ENCODE measurements at regions not wholly inside any gene's neighbourhood (a gene's known extent, or its start where the extent isn't known, plus 50 kb on each side); places are given as distances from the start of the nearest gene placed in this dataset.
"Not testable (repeated sequence)": the region's sequence is repeated elsewhere in the genome, so short reads cannot be mapped to it uniquely, and the experiment has no call there.

DNA sequence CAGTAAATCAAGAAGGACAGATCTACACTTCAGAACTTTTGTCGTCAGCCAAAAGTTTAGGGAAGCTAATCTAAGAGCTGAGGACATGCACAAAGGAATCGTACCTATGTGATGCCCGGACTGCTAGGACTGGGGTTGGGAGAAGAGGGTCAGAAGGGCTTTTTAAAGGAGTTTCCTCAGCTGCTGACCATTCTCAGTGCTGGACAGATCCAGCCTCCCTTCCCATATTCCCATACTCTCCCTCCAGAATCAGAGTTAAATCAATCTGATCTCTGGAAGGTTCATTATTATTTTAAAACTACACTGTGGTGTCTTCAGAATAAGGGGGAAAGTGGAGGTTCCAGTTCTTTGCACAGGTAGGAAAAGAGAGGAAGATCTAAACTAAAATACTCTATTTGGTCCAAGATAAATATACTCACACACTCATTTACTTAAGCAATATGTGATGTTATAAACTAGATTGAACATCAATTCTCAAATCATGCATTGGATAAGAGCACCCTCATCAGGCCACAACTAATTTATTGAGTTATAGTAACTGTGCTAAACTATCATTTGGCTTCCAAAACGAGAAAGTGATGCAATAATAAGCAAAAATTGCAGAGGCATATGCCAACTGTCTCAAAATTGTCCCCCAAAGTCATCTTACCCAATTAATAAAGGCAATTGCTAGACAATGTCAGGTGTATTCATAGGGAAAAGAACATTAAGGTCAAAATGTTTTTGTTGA lies 124.7 kb downstream of the HNRNPD start:
- H3K27me3 ChIP-seq (ENCODE audit: control insufficient read depth, insufficient read depth, low read length): no peaks in the 10 kb centered on the region
- H3K36me3 ChIP-seq (ENCODE audit: control insufficient read depth, insufficient read depth, low read length): no peaks in the 10 kb centered on the region
- no CpG with 5 or more reads among the region's 4 CpGs for WGBS (ENCODE audit: insufficient coverage)
- no peak overlapping the region for H3K4me3 ChIP-seq (ENCODE audit: low read length)
- no peaks in the 10 kb centered on the region for H3K9me3 ChIP-seq (replicated peaks; ENCODE audit: control insufficient read depth, low read depth, low read length)
- DNase-seq: no peak
- H3K4me1 ChIP-seq (ENCODE audit: control insufficient read depth, insufficient read depth, low read length): no peaks in the 10 kb centered on the region
- no peak overlapping the region for H3K27ac ChIP-seq (ENCODE audit: low read length)

DNA sequence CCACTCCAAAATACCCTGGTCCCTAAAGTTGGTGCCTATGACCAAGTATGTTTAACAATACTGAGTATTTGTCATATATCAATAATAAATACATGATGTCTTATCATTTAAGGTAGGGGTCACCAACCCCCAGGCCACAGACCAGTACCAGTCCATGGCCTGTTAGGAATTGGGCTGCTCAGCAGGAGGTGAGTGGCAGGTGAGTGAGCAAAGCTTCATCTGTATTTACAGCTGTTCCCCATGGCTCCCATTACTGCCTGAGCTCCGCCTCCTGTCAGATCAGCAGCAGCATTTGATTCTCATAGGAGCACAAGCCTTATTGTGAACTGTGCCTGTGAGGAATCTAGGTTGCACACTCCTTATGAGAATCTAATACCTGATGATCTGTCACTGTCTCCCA lies 126.2 kb downstream of the HNRNPD start:
- no peak overlapping the region for H3K27ac ChIP-seq (ENCODE audit: low read length)
- no CpG with 5 or more reads among the region's 1 CpG for WGBS (ENCODE audit: insufficient coverage)
- H3K27me3 ChIP-seq (ENCODE audit: control insufficient read depth, insufficient read depth, low read length): no peaks in the 10 kb centered on the region
- H3K36me3 ChIP-seq (ENCODE audit: control insufficient read depth, insufficient read depth, low read length): no peaks in the 10 kb centered on the region
- H3K4me3 ChIP-seq (ENCODE audit: low read length): no peak overlapping the region
- no peaks in the 10 kb centered on the region for H3K4me1 ChIP-seq (ENCODE audit: control insufficient read depth, insufficient read depth, low read length)
- DNase-seq: no peak
- no peaks in the 10 kb centered on the region for H3K9me3 ChIP-seq (replicated peaks; ENCODE audit: control insufficient read depth, low read depth, low read length)

DNA sequence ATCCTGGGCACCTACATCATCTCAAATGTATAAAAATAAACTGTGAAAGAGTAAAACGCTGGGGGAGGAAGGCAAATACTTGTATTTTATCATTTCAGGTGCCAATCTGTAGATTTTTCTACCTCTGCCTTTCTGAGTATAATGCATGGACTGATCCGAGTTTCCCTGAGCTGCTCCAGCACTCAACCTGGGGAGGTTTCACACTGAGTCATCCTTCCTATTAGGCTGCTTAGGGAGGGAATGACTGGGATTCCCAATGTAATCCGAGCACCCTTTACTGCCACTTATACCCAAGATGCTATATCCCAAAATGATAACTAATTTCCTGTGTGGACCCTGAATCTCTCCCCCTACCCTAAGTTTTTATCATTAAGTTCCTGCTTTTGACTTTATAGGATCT lies 126.6 kb downstream of the HNRNPD start:
- H3K9me3 ChIP-seq (replicated peaks; ENCODE audit: control insufficient read depth, low read depth, low read length): no peaks in the 10 kb centered on the region

DNA sequence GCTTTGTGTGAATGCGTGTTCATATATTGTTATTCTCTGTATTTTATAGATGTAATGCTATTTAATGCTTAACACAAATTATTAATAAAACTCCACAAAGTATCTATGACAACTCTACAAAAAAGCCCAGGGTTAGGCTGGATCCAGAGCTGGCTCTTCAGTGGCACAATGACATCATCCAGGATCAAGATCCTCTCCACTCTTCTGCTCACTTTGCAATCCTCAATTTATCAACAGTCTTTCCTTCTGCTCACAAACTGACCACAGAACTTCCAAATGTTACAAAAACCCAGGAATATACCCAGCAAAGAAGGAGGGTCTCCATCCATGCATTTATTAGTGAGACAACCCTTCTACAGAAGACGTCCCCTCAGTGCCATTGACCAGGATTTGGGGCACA lies 132.3 kb downstream of the HNRNPD start:
- Histone ChIP-seq H3K36me3 (ENCODE audit: control insufficient read depth, insufficient read depth, low read length) (no peaks in the 10 kb centered on the region), H3K4me1 (ENCODE audit: control insufficient read depth, insufficient read depth, low read length) (no peaks in the 10 kb centered on the region), H3K9me3 (replicated peaks; ENCODE audit: control insufficient read depth, low read depth, low read length) (no peaks in the 10 kb centered on the region), H3K27me3 (ENCODE audit: control insufficient read depth, insufficient read depth, low read length) (peaks cover 2% of the 10 kb centered on the region), H3K27ac (ENCODE audit: low read length) (no peak overlapping the region), H3K4me3 (ENCODE audit: low read length) (no peak overlapping the region)
- WGBS (ENCODE audit: insufficient coverage): 57% methylated on average over 1 of the region's 2 CpGs
- no peak for DNase-seq

More for the DNA sequence above, 126.6 kb downstream of the HNRNPD start:
- H3K4me1 ChIP-seq (ENCODE audit: control insufficient read depth, insufficient read depth, low read length): no peaks in the 10 kb centered on the region
- no peak for DNase-seq
- H3K27ac ChIP-seq (ENCODE audit: low read length): no peak overlapping the region
- no peaks in the 10 kb centered on the region for H3K27me3 ChIP-seq (ENCODE audit: control insufficient read depth, insufficient read depth, low read length)
- no CpG with 5 or more reads among the region's 3 CpGs for WGBS (ENCODE audit: insufficient coverage)
- no peaks in the 10 kb centered on the region for H3K36me3 ChIP-seq (ENCODE audit: control insufficient read depth, insufficient read depth, low read length)
- H3K4me3 ChIP-seq (ENCODE audit: low read length): no peak overlapping the region

DNA sequence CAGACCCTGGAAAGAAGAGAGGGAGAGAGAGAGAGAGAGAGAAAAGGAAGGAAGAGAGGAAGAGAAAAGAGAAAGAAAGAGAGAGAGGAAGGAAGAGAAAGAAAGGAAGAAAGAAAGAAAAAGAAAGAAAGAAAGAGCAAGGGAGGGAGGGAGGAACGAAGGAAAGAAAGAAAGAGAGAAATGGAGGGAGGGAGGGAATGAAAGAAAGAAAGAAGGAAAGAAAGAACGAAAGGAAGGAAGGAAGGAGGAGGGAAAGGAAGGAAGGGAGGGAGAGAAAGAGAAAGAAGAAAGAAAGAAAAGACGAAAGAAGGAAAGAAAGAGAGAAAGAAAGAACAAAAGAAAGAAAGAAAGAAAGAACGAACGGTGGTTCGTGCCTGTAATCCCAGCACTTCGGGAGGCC lies 133.4 kb downstream of the HNRNPD start:
- WGBS (ENCODE audit: insufficient coverage): 90% methylated on average over 3 of the region's 7 CpGs
- DNase-seq: no peak
- Histone ChIP-seq H3K9me3 (replicated peaks; ENCODE audit: control insufficient read depth, low read depth, low read length) (no peaks in the 10 kb centered on the region), H3K36me3 (ENCODE audit: control insufficient read depth, insufficient read depth, low read length) (no peaks in the 10 kb centered on the region), H3K27ac (ENCODE audit: low read length) (no peak overlapping the region), H3K4me1 (ENCODE audit: control insufficient read depth, insufficient read depth, low read length) (no peaks in the 10 kb centered on the region), H3K4me3 (ENCODE audit: low read length) (no peak overlapping the region), H3K27me3 (ENCODE audit: control insufficient read depth, insufficient read depth, low read length) (peaks cover 2% of the 10 kb centered on the region)

DNA sequence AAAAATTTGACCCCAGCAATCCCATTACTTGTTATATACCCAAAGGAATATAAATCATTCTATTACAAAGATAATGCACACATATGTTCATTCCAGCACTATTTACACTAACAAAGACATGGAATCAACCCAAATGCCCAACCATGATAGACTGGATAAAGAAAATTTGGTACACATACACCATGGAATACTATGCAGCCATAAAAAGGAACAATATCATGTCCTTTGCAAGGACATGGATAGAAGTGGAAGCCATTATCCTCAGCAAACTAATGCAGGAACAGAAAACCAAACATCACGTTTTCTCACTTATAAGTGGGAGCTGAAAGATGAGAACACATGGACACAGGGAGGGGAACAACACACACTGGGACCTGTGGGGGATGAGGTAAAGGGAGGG lies 136.6 kb downstream of the HNRNPD start:
- H3K4me1 ChIP-seq (ENCODE audit: control insufficient read depth, insufficient read depth, low read length); H3K36me3 ChIP-seq (ENCODE audit: control insufficient read depth, insufficient read depth, low read length); H3K4me3 ChIP-seq (ENCODE audit: low read length); H3K27me3 ChIP-seq (ENCODE audit: control insufficient read depth, insufficient read depth, low read length); DNase-seq; H3K9me3 ChIP-seq (replicated peaks; ENCODE audit: control insufficient read depth, low read depth, low read length); H3K27ac ChIP-seq (ENCODE audit: low read length): not testable (repeated sequence)
- no CpG with 5 or more reads among the region's 1 CpG for WGBS (ENCODE audit: insufficient coverage)

DNA sequence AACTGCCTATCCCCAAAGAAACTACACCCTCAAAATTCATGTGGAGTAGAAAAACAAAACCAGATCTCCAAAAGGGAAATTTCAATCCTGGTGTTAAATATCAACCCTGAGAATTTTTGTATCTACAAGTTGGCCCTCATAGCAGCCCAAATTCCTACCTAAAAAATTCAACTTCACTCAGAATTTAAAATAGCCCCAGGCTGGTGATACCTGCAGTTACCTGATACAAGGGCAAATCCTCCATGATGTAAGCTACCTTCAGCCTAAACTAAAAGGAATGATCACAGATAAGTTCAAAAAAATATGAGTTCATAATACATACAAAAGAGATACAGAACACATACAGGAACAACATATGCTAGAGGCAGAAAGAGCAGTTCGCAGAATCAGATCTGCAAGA lies 138.4 kb downstream of the HNRNPD start:
- Histone ChIP-seq H3K9me3 (replicated peaks; ENCODE audit: control insufficient read depth, low read depth, low read length) (no peaks in the 10 kb centered on the region), H3K4me3 (ENCODE audit: low read length) (no peak overlapping the region), H3K36me3 (ENCODE audit: control insufficient read depth, insufficient read depth, low read length) (no peaks in the 10 kb centered on the region), H3K27me3 (ENCODE audit: control insufficient read depth, insufficient read depth, low read length) (peaks cover 2% of the 10 kb centered on the region), H3K27ac (ENCODE audit: low read length) (no peak overlapping the region), H3K4me1 (ENCODE audit: control insufficient read depth, insufficient read depth, low read length) (peaks cover 2% of the 10 kb centered on the region)
- WGBS (ENCODE audit: insufficient coverage): no CpG with 5 or more reads among the region's 1 CpG
- no peak for DNase-seq

DNA sequence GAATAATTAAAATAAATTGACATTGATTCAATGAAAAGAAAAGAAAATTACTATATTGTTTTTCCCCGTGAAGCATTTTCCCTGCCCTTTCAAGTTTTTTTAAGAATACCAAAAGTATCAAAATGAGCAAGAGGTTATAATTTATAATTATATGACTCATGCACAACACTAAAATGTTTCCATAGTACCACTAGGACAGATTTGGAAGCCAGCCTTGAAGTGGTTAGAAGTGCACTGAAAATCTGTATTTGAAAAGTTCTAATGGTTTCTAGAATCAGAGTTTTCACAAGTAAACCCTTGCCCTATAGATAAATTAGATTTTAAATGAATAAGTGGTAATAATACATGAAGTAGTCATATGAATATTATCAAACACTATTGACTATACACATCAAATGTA lies 140.9 kb downstream of the HNRNPD start:
- H3K4me3 ChIP-seq (ENCODE audit: low read length): no peak overlapping the region
- DNase-seq: no peak
- no peaks in the 10 kb centered on the region for H3K36me3 ChIP-seq (ENCODE audit: control insufficient read depth, insufficient read depth, low read length)
- WGBS (ENCODE audit: insufficient coverage): no CpG with 5 or more reads among the region's 1 CpG
- H3K27me3 ChIP-seq (ENCODE audit: control insufficient read depth, insufficient read depth, low read length): no peaks in the 10 kb centered on the region
- H3K9me3 ChIP-seq (replicated peaks; ENCODE audit: control insufficient read depth, low read depth, low read length): no peaks in the 10 kb centered on the region
- peaks cover 2% of the 10 kb centered on the region for H3K4me1 ChIP-seq (ENCODE audit: control insufficient read depth, insufficient read depth, low read length)
- no peak overlapping the region for H3K27ac ChIP-seq (ENCODE audit: low read length)

DNA sequence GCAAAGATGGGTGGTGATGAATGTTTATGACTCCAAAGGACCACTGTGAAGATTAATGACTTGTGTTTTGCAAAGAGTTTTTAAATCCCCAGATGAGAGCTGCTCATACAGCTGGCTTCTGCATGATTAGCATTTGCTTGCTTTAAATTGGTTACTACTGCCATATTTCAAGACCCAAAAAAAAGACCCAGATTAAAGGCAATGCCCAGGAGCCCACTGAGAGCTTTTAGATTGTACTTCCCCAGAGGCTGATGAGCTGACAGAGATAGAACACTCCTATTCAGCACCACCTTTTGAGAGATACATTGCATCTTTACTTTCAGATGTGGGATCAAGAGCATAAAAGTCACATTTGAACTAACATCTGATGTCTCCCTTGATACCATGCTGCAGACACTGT lies 142.0 kb downstream of the HNRNPD start:
- no peaks in the 10 kb centered on the region for H3K9me3 ChIP-seq (replicated peaks; ENCODE audit: control insufficient read depth, low read depth, low read length)
- H3K4me3 ChIP-seq (ENCODE audit: low read length): no peak overlapping the region
- no peak overlapping the region for H3K27ac ChIP-seq (ENCODE audit: low read length)
- no peaks in the 10 kb centered on the region for H3K27me3 ChIP-seq (ENCODE audit: control insufficient read depth, insufficient read depth, low read length)
- no peak for DNase-seq
- H3K4me1 ChIP-seq (ENCODE audit: control insufficient read depth, insufficient read depth, low read length): peaks cover 2% of the 10 kb centered on the region
- no peaks in the 10 kb centered on the region for H3K36me3 ChIP-seq (ENCODE audit: control insufficient read depth, insufficient read depth, low read length)

DNA sequence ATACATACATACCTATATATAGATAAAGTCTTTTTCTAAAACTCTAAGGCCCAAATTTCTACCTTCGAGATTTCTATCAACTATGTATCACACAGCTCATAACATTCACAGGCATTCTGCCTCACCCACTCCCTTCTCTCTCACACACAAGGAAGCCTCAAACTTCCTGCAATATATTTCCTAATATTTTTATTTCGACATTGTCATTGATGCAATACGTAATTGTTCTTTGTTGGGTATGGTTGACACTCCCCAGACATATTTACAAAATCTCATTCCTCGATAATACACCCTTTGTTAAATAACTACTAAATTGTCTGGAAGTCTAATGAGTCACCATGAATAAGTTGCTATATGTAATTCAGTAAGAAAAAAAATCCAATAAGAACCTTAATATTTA lies 143.5 kb downstream of the HNRNPD start:
- H3K27me3 ChIP-seq (ENCODE audit: control insufficient read depth, insufficient read depth, low read length): no peaks in the 10 kb centered on the region
- no peak overlapping the region for H3K27ac ChIP-seq (ENCODE audit: low read length)
- H3K4me1 ChIP-seq (ENCODE audit: control insufficient read depth, insufficient read depth, low read length): peaks cover 2% of the 10 kb centered on the region
- no peaks in the 10 kb centered on the region for H3K36me3 ChIP-seq (ENCODE audit: control insufficient read depth, insufficient read depth, low read length)
- no peak for DNase-seq
- no peak overlapping the region for H3K4me3 ChIP-seq (ENCODE audit: low read length)
- no peaks in the 10 kb centered on the region for H3K9me3 ChIP-seq (replicated peaks; ENCODE audit: control insufficient read depth, low read depth, low read length)
- no CpG with 5 or more reads among the region's 4 CpGs for WGBS (ENCODE audit: insufficient coverage)

DNA sequence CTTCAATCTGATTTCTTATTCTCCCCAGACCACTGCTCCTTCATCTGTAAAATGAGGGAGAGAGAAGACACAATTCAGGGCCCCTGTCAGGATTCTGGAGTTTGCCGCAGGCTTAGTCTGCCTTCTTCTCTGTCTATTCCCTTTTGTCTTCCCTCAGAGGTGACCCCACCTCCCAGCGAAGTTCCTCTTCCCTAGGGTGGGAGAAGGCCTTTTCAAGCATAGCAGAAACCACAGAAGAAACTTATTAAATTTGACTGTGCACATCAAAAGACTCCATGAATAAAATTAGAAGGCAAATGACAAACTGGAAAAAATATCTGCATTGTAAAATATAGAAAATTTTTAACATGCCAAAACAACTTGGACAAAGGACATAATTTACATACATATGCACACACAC lies 148.8 kb downstream of the HNRNPD start:
- no peaks in the 10 kb centered on the region for H3K9me3 ChIP-seq (replicated peaks; ENCODE audit: control insufficient read depth, low read depth, low read length)
- H3K36me3 ChIP-seq (ENCODE audit: control insufficient read depth, insufficient read depth, low read length): no peaks in the 10 kb centered on the region
- H3K4me1 ChIP-seq (ENCODE audit: control insufficient read depth, insufficient read depth, low read length): no peaks in the 10 kb centered on the region
- no peaks in the 10 kb centered on the region for H3K27me3 ChIP-seq (ENCODE audit: control insufficient read depth, insufficient read depth, low read length)
- no CpG with 5 or more reads among the region's 2 CpGs for WGBS (ENCODE audit: insufficient coverage)
- H3K4me3 ChIP-seq (ENCODE audit: low read length): no peak overlapping the region
- DNase-seq: no peak
- no peak overlapping the region for H3K27ac ChIP-seq (ENCODE audit: low read length)
